ENCODE measurements at regions not wholly inside any gene's neighbourhood (a gene's known extent, or its start where the extent isn't known, plus 50 kb on each side); places are given as distances from the start of the nearest gene placed in this dataset.

DNA sequence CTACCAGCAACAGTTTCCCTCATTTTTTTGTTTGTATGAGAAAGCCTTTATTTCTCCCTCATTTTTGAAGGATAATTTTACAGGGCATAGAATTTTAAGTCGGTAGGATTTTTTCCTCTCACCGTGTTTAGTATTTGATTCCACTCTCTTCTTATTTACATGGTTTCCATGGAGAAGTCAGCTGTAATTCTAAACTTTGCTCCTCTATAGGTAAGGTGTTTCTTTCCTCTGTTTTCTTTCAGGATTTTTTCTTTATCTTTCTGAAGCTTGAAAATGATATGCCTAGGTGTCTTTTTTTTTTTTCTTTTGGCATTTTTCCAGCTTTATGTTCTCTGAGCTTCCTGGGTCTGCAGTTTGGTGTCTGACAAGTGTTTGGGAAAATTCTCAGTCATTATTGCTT lies 75.6 kb upstream of the ETV6 start:
- TF ChIP-seq GATA2 (IDR thresholded peaks at IDR 0.05; ENCODE audit: low read depth, low read length) (no peak), GATA3 (IDR thresholded peaks at IDR 0.05; ENCODE audit: low read depth, low read length) (no peak)

DNA sequence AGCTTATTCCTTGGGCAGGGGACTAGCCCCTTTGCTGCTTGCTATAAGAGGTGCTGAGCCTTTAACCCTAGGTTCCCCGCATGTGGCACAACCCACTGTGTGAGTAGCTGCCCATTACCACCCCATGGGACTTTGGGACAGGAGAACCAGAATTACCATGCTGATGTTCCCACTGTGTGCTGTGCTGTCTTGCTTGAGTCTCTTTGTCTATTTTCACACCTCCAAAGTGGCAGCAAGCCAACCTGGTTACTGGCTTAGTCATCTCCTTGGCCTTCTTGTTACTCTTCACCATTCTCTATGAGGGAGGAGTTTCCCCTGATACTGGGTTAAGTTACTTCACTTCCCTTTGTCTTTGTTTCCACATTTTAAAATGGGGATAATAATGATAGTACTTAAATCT lies 73.4 kb upstream of the ETV6 start:
- TF ChIP-seq GATA2 (IDR thresholded peaks at IDR 0.05; ENCODE audit: low read depth, low read length) (no peak), GATA3 (IDR thresholded peaks at IDR 0.05; ENCODE audit: low read depth, low read length) (no peak)

DNA sequence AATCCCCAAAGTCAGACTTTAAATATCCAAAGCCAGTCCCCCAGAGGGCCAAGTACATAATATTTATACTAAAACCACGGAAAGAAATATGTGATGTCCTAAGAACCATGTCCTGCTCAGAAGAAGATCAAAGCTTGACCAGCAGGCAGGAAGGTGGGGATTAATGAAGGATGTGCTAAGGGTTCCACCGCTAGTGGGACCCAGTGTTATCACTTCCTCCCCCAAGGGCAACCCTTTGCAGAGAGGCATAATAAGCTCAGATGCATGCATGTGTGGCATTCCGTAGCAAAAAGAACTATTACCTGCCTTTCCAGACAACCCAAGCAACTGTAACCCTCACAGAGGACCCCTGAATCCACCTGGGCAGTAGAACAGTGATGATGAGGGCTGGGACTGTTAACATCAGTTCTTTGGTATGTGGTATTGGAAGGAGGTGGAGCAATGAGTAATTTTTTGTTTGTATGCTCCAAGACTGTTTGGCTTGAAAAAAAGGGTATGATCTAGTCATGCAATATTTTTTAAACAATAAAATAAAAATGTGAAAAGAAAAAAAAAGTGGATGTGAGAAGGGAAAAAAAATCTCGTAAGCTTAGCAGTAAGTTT lies 71.7 kb upstream of the ETV6 start:
- TF ChIP-seq GATA3 (IDR thresholded peaks at IDR 0.05; ENCODE audit: low read depth, low read length) (no peak), GATA2 (IDR thresholded peaks at IDR 0.05; ENCODE audit: low read depth, low read length) (no peak)

DNA sequence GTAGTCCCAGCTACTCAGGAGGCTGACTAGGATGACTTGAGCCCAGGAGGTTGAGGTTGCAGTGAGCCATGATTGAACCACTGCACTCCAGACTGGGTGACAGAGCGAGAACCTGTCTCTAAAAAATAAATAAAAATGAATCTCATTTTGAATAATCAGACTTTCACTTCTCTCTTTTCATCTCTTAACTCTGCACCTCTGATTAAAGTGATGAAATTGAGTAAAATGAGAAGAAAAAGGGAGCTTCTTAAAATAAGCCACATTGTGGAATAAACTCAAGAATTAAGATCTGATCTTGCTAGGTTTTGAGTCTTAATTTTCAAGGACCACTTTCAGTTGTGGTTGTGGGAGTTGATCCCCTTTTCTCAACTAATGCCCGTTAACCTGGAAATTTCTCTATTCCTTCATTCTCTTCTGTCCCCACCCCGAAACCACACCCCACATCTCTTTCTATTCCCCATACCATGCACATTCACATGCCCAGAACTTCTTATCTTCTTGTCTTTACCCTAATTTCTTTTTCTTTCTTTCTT lies 70.9 kb upstream of the ETV6 start:
- no peak for TF ChIP-seq GATA3 (IDR thresholded peaks at IDR 0.05; ENCODE audit: low read depth, low read length)
- no peak for TF ChIP-seq GATA2 (IDR thresholded peaks at IDR 0.05; ENCODE audit: low read depth, low read length)

DNA sequence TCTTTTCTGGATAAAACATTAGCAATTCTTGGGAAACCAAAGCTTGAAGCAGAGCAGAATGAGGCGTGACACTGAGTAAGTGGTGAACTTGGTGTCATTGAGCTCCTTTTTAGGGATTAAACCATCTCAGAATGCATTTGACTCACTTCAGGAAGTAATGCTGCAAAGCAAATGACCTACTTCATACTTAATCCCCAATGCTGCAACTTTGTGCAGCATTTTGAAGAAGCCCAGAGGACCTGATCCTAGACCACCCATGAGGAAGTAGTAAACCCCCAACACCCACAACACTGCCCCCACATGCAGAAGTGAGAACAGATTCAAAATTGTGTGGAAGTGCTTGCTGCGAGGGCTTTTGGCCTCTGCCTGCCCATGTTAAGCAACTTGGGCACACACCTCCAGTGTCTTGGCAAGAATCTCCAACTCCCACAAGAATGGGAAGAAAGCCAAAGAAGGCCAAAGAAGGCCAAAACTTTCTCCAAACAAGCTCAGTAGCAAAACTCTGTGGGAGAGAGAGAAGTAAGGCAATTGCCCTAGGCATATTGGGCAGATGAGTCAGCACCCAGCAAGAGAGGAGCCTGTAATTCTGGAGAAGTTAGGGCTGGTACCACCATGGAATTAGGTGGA lies 69.2 kb upstream of the ETV6 start:
- TF ChIP-seq GATA3 (IDR thresholded peaks at IDR 0.05; ENCODE audit: low read depth, low read length), result no peak
- TF ChIP-seq GATA2 (IDR thresholded peaks at IDR 0.05; ENCODE audit: low read depth, low read length), result no peak

DNA sequence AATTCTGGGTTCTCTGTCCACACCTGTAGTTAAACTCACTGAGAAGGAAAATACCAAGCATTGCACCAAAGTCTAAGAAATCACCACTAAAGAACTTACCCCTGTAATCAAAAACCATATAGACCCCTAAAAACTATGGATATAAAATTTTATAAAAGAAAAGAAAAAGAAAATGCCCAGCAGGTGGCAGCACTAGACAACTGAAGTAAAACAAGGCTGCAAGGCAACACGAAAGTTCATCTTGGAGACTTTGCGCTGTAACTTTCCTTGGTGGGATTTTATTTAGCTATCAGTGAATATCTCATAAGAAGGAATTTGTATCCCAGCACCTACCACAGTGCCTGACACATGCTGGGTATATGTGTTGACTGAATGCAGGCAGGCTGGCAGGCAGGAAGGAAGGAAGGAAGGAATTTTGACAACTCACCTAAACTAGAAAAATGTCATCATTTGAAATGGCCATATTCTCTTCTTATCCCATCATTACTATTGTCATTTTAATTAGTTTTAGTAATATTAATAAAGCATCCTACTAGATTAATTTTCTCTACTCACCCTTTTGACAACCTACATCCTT lies 68.2 kb upstream of the ETV6 start:
- TF ChIP-seq GATA3 (IDR thresholded peaks at IDR 0.05; ENCODE audit: low read depth, low read length), result no peak
- TF ChIP-seq GATA2 (IDR thresholded peaks at IDR 0.05; ENCODE audit: low read depth, low read length), result no peak

DNA sequence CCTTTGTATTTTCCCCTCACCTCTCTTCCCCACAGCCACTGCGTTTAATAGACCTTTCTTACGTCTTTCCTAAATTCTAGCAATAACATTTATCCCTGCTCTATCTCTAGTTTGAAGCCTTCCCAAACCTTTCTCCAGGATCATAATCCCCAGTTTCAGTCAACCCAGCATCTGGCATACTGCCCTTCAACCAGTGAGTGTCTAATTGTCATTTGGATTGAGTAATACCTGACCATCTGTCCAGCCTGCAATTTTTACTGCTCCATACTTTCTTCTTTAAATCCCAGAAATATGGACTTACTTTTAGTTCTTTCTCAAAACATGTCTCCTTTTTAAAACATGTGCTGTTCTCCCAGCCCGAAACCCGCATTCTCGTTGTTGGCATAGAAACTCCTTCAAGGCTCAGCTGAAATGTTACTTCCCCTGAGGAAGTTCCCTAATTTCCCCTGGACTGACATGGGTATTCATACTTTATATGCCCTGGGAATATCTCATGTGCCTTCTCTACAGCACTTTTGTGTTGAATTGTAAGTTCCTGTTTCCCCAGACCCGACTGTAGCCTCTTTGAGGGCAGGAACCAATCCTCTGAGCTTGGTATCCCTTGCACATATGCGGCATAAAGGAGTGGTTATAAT lies 65.1 kb upstream of the ETV6 start:
- TF ChIP-seq GATA2 (IDR thresholded peaks at IDR 0.05; ENCODE audit: low read depth, low read length) (no peak), GATA3 (IDR thresholded peaks at IDR 0.05; ENCODE audit: low read depth, low read length) (no peak)

DNA sequence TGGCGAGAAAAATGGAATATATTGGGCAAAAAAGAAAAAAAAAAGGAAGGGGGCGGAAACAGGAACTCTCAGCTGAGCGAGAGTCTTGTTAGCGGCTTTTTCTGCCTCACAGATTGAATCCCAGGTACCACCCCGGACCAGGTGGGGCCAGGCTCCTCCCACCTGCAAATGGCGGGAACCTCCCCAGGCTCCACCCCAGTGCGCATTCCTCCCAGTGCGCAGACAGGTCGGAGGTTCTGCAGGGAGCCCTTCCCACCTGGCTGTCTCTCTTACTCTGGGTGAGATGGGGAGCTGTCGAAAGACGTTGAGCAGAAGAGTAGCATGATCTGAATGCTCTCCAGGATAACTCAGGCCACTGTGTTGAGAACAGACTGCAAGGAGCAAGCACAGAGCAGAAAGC lies 57.0 kb upstream of the ETV6 start:
- TF ChIP-seq GATA3 (IDR thresholded peaks at IDR 0.05; ENCODE audit: low read depth, low read length) (no peak), GATA2 (IDR thresholded peaks at IDR 0.05; ENCODE audit: low read depth, low read length) (no peak)

DNA sequence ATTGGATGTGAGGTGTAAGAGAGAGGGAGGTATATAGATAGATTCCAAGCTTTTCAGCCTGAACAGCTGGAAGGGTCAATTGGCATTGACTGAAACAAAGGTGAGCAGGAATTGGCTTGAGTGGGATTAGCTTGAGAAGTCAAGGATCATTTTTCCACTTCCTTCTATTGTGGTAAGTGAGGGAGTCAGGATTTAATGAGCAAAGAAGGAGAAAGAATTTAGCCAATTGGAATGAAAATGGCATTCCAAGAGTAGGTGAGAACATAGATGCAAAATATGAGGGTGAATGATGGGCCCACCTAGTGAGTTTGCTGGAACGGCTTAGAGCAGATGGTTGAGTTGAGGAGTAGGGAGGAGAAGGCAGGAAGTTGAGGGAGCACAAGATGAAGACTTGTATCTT lies 56.5 kb upstream of the ETV6 start:
- TF ChIP-seq GATA3 (IDR thresholded peaks at IDR 0.05; ENCODE audit: low read depth, low read length) (no peak), GATA2 (IDR thresholded peaks at IDR 0.05; ENCODE audit: low read depth, low read length) (no peak)

DNA sequence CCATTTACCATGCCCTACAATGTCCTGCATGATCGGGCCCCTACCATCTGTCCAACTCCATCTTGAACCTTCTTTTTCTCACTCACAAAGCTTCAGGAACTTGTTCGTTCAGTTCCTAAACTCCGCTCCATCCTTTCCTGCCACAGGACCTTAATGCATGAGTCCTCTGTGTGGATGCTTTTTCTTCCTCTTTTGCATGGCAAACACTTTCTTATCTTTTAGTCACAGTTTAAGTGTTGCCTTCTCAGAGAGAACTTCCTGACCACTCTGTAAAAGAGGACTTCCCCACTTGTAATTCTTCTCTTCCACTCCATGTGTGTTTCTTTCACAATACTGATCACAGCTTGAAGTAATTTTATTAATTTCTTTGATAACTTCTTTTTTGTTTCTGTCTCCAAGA lies 54.4 kb upstream of the ETV6 start:
- no peak for TF ChIP-seq GATA2 (IDR thresholded peaks at IDR 0.05; ENCODE audit: low read depth, low read length)
- TF ChIP-seq GATA3 (IDR thresholded peaks at IDR 0.05; ENCODE audit: low read depth, low read length), result no peak

DNA sequence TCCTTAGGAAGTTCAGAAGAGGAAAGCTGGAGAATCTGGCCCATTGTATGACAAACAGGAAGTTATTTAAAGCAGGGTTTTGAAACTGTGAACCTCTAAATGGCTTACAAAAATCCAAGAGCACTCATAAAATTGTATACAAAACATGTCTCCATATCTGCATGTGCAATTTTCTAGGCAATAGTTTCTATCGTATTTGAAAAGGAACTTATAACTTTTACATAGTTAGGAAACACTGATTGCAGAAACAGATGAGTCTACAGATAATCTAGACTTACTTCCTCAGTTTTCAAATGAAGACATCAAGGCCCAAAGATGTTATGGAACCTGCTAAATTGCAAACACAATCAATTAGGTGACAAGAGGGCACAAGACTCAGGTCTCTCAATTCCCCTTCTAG lies 53.3 kb upstream of the ETV6 start:
- TF ChIP-seq GATA2 (IDR thresholded peaks at IDR 0.05; ENCODE audit: low read depth, low read length) (no peak), GATA3 (IDR thresholded peaks at IDR 0.05; ENCODE audit: low read depth, low read length) (no peak)

DNA sequence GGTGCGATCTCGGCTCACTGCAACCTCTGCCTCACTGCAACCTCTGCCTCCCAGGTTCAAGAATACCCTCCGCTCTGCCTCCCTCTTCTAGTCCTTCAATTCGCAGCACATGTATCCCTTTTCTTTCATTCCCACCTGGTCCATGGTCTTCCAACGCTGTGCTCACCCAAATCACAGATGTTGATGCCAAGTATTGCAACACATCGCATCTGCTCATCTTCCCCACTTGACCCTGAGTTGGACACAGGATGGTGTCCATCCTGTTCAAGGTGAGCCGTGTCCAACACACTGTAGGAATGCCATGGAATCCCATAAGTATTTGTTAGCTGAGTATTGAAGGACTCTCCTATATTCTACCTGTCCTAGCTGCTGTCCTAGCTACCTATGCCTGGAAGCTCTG lies 50.6 kb upstream of the ETV6 start:
- TF ChIP-seq GATA2 (IDR thresholded peaks at IDR 0.05; ENCODE audit: low read depth, low read length) (no peak), GATA3 (IDR thresholded peaks at IDR 0.05; ENCODE audit: low read depth, low read length) (no peak)
